Endothelial cell of umbilical vein (primary cell): ENCODE measurements at regions not wholly inside any gene's neighbourhood (a gene's known extent, or its start where the extent isn't known, plus 50 kb on each side); places are given as distances from the start of the nearest gene placed in this dataset.

Experiments used
- EZH2 ChIP-seq: IDR thresholded peaks from 2 replicates; pipeline ENCODE4 v1.6.1; 2012; ENCODE audit warnings: borderline replicate concordance, low read depth, mild to moderate bottlenecking, moderate library complexity, low read length, inconsistent platforms; ENCODE audit not compliant: severe bottlenecking
- POLR2A ChIP-seq: IDR thresholded peaks from 2 replicates; pipeline ENCODE4 v1.6.1; 2012; ENCODE audit warnings: low read depth, mild to moderate bottlenecking, control low read depth, low read length

DNA sequence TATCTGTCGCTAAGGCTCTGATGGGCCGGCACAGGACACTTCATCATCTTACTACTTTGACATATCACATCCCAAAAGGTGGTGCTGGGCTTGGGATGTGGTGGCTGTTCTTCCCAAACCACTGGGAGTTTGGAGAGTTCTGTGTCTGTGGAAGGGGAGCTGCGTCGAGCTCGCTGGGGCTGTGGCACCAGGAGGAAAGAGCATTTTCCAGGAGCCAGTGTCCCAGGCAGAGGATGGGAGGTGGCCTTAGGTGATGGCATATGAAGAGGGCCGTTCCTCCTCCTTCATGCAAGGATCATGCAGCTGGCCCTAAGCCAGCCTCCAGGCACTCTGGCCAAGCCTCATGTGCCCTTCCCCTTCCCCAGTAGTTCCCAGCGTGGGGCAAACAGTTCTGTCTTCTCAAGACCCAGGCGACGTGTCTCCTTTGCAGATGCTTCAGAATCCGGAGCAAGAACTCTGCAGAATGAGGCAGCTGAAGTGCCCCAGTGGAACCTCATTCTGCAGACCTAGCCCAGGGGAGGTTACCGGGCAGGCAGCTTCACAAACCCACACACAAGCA is 89.4 kb upstream of the TNRC6C start:
- TF ChIP-seq POLR2A (no peak), EZH2 (no peak)
